Endothelial cell of umbilical vein (primary cell): ENCODE measurements at regions not wholly inside any gene's neighbourhood (a gene's known extent, or its start where the extent isn't known, plus 50 kb on each side); places are given as distances from the start of the nearest gene placed in this dataset.

ENCODE experiments used
- BruUV-seq: library from RNA; stranded (reverse); fragments of 400-500 nt; replicated peaks from 2 replicates; lab custom pipeline; 2021; lab: Mats Ljungman, UMichigan
- CTCF ChIA-PET: fragments of 300-600, 350-600 bp; sonication (Branson Sonifier 250); formaldehyde crosslinking; loops from one replicate; lab custom pipeline; 2021; ENCODE audit warnings: antibody characterized with exemption, inconsistent platforms; lab: Charles Lee
- POLR2A ChIA-PET: fragments of 300-600, 350-600 bp; sonication (Branson Sonifier 250); formaldehyde crosslinking; loops from one replicate; lab custom pipeline; 2021; ENCODE audit warnings: antibody characterized with exemption, inconsistent platforms; lab: Charles Lee
- DNase-seq: peaks from one replicate; pipeline ENCODE4 v3.0.0-alpha.2; 2011; ENCODE audit warnings: low read depth, low spot score
- FAIRE-seq: peaks from 2 replicates; lab custom pipeline; 2011; peaks lifted over from hg19 to GRCh38; lab: Jason Lieb, UNC
- H2AFZ ChIP-seq: 2 replicates; pipeline ENCODE4 v1.6.0; 2012; ENCODE audit warnings: low read depth, low read length, control low read depth, inconsistent platforms
- H3K27ac ChIP-seq: 2 replicates; pipeline ENCODE4 v1.5.1; 2011; ENCODE audit warnings: low read depth, mild to moderate bottlenecking, control low read depth, low read length, moderate library complexity; ENCODE audit not compliant: insufficient read depth
- H3K27me3 ChIP-seq, 2 experiments: 2 replicates each; pipeline versions ENCODE4 v1.6.0 to v1.6.1; 2011; ENCODE audit warnings: low read length in 2 of 2, mixed read lengths in 1 of 2; ENCODE audit not compliant: control insufficient read depth in 2 of 2, insufficient read depth in 2 of 2
- H3K36me3 ChIP-seq, 2 experiments: 2 replicates in 1 of 2; 3 replicates in 1 of 2; pipeline ENCODE4 v1.5.1; 2011; ENCODE audit warnings: low read length in 2 of 2, mild to moderate bottlenecking in 1 of 2, moderate library complexity in 1 of 2; ENCODE audit not compliant: control insufficient read depth in 2 of 2, insufficient read depth in 2 of 2; ENCODE audit errors: extremely low read depth in 1 of 2
- H3K4me1 ChIP-seq: 3 replicates; pipeline ENCODE4 v1.5.1; 2011; ENCODE audit warnings: mild to moderate bottlenecking, low read length; ENCODE audit not compliant: control insufficient read depth, insufficient read depth; ENCODE audit errors: extremely low read depth
- H3K4me2 ChIP-seq: 2 replicates; pipeline ENCODE4 v1.6.1; 2011; ENCODE audit warnings: low read length, control low read depth, mixed read lengths; ENCODE audit not compliant: insufficient read depth
- H3K4me3 ChIP-seq, 3 experiments: fragments of 200-600 bp in 1 of 3; sonication (generic), shearing (Covaris generic) in 1 of 3; replicated peaks in 1 of 3; 2 replicates each; pipeline ENCODE4 v1.5.1; 2011 to 2016; ENCODE audit warnings: control low read depth in 3 of 3, low read length in 3 of 3, mild to moderate bottlenecking in 2 of 3, inconsistent platforms in 1 of 3, low read depth in 1 of 3, moderate library complexity in 1 of 3; ENCODE audit not compliant: insufficient read depth in 1 of 3
- H3K79me2 ChIP-seq: 2 replicates; pipeline ENCODE4 v1.6.0; 2012; ENCODE audit warnings: low read length, inconsistent platforms; ENCODE audit not compliant: control insufficient read depth, insufficient read depth
- H3K9ac ChIP-seq: replicated peaks from 2 replicates; pipeline ENCODE3; 2011; ENCODE audit warnings: low read length, control low read depth; ENCODE audit not compliant: insufficient read depth; ENCODE audit errors: extremely low read depth
- H3K9me1 ChIP-seq: replicated peaks from 3 replicates; pipeline ENCODE4 v1.6.0; 2011; ENCODE audit warnings: mild to moderate bottlenecking, low read length; ENCODE audit not compliant: control insufficient read depth, insufficient read depth; ENCODE audit errors: extremely low read depth
- H3K9me3 ChIP-seq: replicated peaks from 2 replicates; pipeline ENCODE4 v1.5.1; 2012; ENCODE audit warnings: low read length, inconsistent platforms; ENCODE audit not compliant: control insufficient read depth, insufficient read depth
- H4K20me1 ChIP-seq: replicated peaks from 2 replicates; pipeline ENCODE3; 2011; ENCODE audit warnings: mild to moderate bottlenecking, low read length; ENCODE audit not compliant: control insufficient read depth, insufficient read depth; ENCODE audit errors: extremely low read depth
- CTCF ChIP-seq, 2 donors: IDR thresholded peaks; 1 replicate in 1 of 2; 2 replicates in 1 of 2; pipeline ENCODE4 v1.5.1; 2011; ENCODE audit warnings: low read length in 2 of 2, mild to moderate bottlenecking in 2 of 2, moderate library complexity in 2 of 2, control low read depth in 1 of 2, inconsistent platforms in 1 of 2, low read depth in 1 of 2; ENCODE audit not compliant: insufficient read depth in 1 of 2; ENCODE audit errors: extremely low read depth in 1 of 2
- EZH2 ChIP-seq: IDR thresholded peaks from 2 replicates; pipeline ENCODE4 v1.6.1; 2012; ENCODE audit warnings: borderline replicate concordance, low read depth, mild to moderate bottlenecking, moderate library complexity, low read length, inconsistent platforms; ENCODE audit not compliant: severe bottlenecking
- FOS ChIP-seq: IDR thresholded peaks from 2 replicates; pipeline ENCODE4 v1.6.1; 2011; ENCODE audit warnings: mild to moderate bottlenecking, low read length, moderate library complexity, borderline replicate concordance; ENCODE audit not compliant: insufficient read depth
- GATA2 ChIP-seq: IDR thresholded peaks from 2 replicates; pipeline ENCODE4 v1.7.0; 2011; ENCODE audit warnings: low read depth, mild to moderate bottlenecking, moderate library complexity, mixed read lengths, low read length; ENCODE audit not compliant: insufficient read length, insufficient read depth
- JUN ChIP-seq: IDR thresholded peaks from 2 replicates; pipeline ENCODE4 v1.6.1; 2011; ENCODE audit warnings: borderline replicate concordance, low read depth; ENCODE audit not compliant: insufficient read length, insufficient read depth
- MAX ChIP-seq: IDR thresholded peaks from 2 replicates; pipeline ENCODE4 v1.6.1; 2011; ENCODE audit not compliant: insufficient read depth, insufficient read length
- MYC ChIP-seq: IDR thresholded peaks from one replicate; pipeline ENCODE4 v1.6.1; 2011; ENCODE audit warnings: mild to moderate bottlenecking, low read depth, low read length
- POLR2A ChIP-seq: IDR thresholded peaks from 2 replicates; pipeline ENCODE4 v1.6.1; 2012; ENCODE audit warnings: low read depth, mild to moderate bottlenecking, control low read depth, low read length
- POLR2AphosphoS5 ChIP-seq: IDR thresholded peaks from 2 replicates; pipeline ENCODE4 v1.6.1; 2012; ENCODE audit warnings: low read depth, mild to moderate bottlenecking, control low read depth, low read length, moderate library complexity; ENCODE audit not compliant: insufficient read depth
- dilution Hi-C: fragments of 300-500 bp; cut with MboI; formaldehyde crosslinking; loops from one replicate; pipeline ENCODE4 v1.15.0; 2019; ENCODE audit warnings: low sequenced_read_pairs; ENCODE audit not compliant: extremely low pct_ligation_motif_present
- intact Hi-C: fragments of 100-400 bp; cut with micrococcal nuclease; formaldehyde crosslinking; loops from one replicate; pipeline ENCODE4 v1.10.0; 2022

GRCh38 chr2:103739921-103740320 lies 978.1 kb downstream of the TMEM182 start:
- Histone ChIP-seq H3K4me3 (no peak overlapping the region), H3K9me1 (no peaks in the 10 kb centered on the region), H3K36me3 (no peaks in the 10 kb centered on the region), H3K4me1 (no peaks in the 10 kb centered on the region), H3K27me3 (no peaks in the 10 kb centered on the region), H3K27ac (no peak overlapping the region), H3K9me3 (peaks cover 7% of the 10 kb centered on the region), H3K4me2 (no peak overlapping the region), H3K79me2 (no peaks in the 10 kb centered on the region), H4K20me1 (no peaks in the 10 kb centered on the region), H3K9ac (no peak overlapping the region), H2AFZ (no peak overlapping the region)
- CTCF ChIA-PET, result no interaction called here
- FAIRE-seq (no peak), DNase-seq (no peak)
- intact Hi-C loops (no loop called here), dilution Hi-C loops (no loop called here)
- TF ChIP-seq JUN (no peak), MYC (no peak), CTCF (IDR thresholded peaks at IDR 0.05; ENCODE audit: extremely low read depth in 1 of 2, insufficient read depth in 1 of 2, low read depth in 1 of 2, low read length in 2 of 2) (no peak), GATA2 (no peak), FOS (no peak), MAX (no peak), POLR2A (no peak), POLR2AphosphoS5 (no peak), EZH2 (no peak)
- no TSS peak for BruUV-seq
- POLR2A ChIA-PET, result no interaction called here
